GM21515 (cell line): ENCODE measurements at regions not wholly inside any gene's neighbourhood (a gene's known extent, or its start where the extent isn't known, plus 50 kb on each side); places are given as distances from the start of the nearest gene placed in this dataset.
A peak's percentile ranks its signal among the peaks of the same experiment; 100 is the strongest.

Source experiments
- ATAC-seq: cut with Tn5 transposase; IDR thresholded peaks from one replicate; pipeline ENCODE4 v1.9.1; 2021; ENCODE audit not compliant: unreplicated experiment

DNA sequence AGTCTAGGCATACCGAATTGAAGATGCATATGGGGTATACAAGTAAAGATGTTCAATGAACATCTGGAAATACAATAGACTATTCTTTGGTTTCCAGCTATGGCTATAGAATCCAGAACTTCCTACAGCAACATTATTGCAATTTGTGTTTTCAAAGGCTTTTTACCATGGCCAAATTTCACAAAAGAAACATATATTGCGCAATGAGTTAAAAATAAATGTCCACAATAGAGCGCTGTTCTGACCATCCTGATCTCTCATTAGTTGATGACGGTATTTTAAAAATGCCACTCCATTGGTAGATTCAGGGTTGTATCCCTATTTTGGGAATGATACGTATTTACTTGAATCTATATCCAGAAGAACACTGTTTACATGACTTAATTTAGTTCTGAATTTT, 139.2 kb downstream of the LINC00632 start:
- ATAC-seq = no peak

GRCh38 chrX:140860718-140861117, 141.7 kb upstream of the SPANXB1 start:
- ATAC-seq = no peak

GRCh38 chrX:140866446-140866845, 135.9 kb upstream of the SPANXB1 start:
- ATAC-seq = no peak

DNA sequence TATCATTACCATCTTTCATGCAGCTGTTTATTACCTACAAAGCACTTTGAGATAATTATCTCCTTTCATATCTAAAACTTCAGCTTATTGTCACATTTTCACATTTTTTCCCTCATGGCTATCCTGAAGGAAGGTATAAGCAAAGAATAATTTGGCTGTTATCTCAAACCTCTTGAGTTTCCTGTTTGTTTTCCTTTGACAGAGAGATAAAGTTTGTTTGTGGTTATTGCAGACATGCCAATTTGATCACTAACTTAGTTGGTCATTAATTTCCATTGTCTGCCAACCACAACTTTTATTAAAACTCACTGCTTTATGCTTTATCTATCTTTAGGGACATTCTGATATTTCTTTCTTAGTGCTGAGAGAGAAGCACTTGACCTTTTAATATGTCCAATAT, 89.8 kb upstream of the SPANXB1 start:
- no peak for ATAC-seq

GRCh38 chrX:140913802-140914501, 88.4 kb upstream of the SPANXB1 start:
- ATAC-seq = no peak

DNA sequence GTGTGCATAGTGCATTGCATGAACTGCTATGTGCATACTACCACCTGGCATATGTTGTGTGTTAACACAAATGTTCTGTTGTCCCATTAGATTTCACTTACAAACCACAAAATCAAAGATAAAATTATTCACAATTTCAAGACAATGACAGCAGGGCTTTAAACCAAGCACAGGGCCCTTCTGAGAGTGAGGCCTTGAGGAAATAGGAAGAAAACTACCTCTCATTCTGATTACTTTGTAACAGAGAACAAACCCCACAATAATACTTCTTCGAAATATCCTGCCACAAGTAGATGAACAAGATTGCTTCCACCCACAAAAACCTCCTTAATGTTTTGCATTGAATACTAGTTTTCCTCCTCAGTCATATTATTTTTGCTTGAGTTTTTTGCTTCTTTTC, 85.5 kb upstream of the SPANXB1 start:
- no peak for ATAC-seq

GRCh38 chrX:140917354-140918115, 84.9 kb upstream of the SPANXB1 start:
- no peak for ATAC-seq

- peak; percentile 82 for ATAC-seq
Measured at GRCh38 chrX:140918398-140919038, 83.9 kb upstream of the SPANXB1 start.

- no peak for ATAC-seq
Measured at GRCh38 chrX:140920416-140920815, 82.0 kb upstream of the SPANXB1 start.

DNA sequence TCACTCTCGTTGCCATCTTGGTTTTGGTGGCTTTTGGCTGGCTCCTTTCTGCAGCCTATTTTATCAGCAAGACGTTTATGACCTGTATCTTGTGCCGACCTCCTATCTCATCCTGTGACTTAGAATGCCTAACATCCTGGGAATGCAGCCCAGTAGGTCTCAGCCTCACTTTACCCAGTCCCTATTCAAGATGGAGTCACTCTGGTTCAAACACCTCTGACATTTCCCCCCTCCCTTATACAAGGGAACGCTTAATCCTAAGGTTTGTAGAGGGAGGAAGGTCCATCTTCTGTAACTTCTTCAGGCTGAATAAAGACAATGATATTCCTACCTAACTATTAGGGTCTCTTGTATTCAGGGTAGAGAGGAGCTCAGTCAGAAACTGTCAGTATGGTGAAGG, 79.3 kb upstream of the SPANXB1 start:
- ATAC-seq = no peak

- no peak for ATAC-seq
Measured at GRCh38 chrX:140928739-140929138, 73.7 kb upstream of the SPANXB1 start.

DNA sequence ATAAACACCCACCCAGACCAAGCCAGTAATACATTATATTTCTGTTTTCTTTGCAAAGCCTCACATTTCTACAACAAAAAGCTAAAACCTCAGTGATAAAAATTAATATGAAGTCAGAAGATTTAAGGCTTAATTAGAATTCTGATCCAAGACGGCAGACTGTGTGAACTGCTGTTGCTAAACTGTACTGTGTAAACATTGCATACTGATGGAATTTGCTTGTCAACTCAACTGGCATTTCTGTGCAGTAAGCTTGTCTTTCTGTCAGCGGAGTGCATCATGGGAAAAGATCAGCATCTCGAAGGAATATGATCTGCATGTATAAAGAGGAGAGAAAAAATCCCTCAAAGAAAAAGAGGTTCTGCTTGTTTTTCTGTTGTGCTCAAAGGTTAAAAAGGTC, 69.4 kb upstream of the SPANXB1 start:
- ATAC-seq = no peak

- ATAC-seq = no peak
Measured at GRCh38 chrX:140933874-140934655, 68.3 kb upstream of the SPANXB1 start.

GRCh38 chrX:140943513-140943912, 58.9 kb upstream of the SPANXB1 start:
- no peak for ATAC-seq

DNA sequence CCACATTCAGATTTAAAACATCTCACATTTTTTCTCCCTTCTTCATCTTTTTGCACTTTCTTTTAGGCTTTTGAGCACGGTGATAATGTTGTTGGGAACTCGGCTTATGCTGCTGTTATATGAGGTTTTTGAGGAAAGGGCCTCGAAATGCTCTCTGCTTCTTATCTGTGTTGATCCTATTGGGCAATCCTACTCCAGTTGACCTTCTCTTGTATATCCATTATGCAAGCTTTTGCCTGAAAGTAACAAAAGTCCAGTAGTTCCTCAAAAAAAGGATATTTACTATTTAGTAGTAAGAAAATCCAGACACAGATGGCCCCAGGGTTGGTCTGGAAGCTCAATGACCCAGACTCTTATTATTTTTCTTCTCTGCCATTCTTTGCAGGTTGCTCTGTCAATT, 57.7 kb upstream of the SPANXB1 start:
- ATAC-seq = no peak

- no peak for ATAC-seq
Measured at GRCh38 chrX:140948827-140949226, 53.6 kb upstream of the SPANXB1 start.

DNA sequence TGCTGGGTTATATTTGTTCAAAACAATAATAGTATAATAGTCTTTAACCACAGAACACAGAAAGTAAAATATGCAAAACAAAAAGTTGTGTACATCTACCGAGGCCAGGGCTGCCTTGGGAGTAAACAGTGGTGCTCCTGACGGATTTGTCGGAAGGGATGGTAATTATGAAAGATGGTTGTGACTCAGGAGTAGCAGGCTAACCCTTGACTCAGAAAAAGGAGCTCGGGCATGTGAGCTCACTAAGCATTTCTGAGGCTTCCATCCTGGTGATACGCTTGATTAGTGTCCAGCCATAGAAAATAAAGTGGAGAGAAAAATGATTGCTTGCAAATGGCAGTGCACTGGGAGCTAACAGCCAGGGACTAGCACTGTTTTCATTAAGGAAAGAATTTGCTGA, 53.2 kb upstream of the SPANXB1 start:
- ATAC-seq = no peak
